K562 (cell line): ENCODE measurements at regions not wholly inside any gene's neighbourhood (a gene's known extent, or its start where the extent isn't known, plus 50 kb on each side); places are given as distances from the start of the nearest gene placed in this dataset.

Source experiments
- CTCF ChIP-seq, 3 experiments: IDR thresholded peaks in 2 of 3; conservative IDR thresholded peaks in 1 of 3; 2 replicates each; pipeline ENCODE4 v1.5.1; 2011 to 2012; ENCODE audit warnings: low read length in 3 of 3, mild to moderate bottlenecking in 3 of 3, control low read depth in 2 of 3, improper control_type of control experiment in 1 of 3, inconsistent platforms in 1 of 3, low read depth in 1 of 3, mixed read lengths in 1 of 3, moderate library complexity in 1 of 3; ENCODE audit not compliant: insufficient read depth in 2 of 3
- ELF4 ChIP-seq: fragments of 450-650 bp; formaldehyde crosslinking; IDR thresholded peaks from 2 replicates; pipeline ENCODE4 v1.4.0; 2022; ENCODE audit warnings: missing genetic modification characterization
- HMG20A ChIP-seq: fragments of 450-650 bp; formaldehyde crosslinking; conservative IDR thresholded peaks from 2 replicates; pipeline ENCODE4 v1.4.0; 2020; ENCODE audit warnings: mild to moderate bottlenecking, mixed read lengths
- MAFG ChIP-seq: fragments of 450-650 bp; conservative IDR thresholded peaks from 2 replicates; pipeline ENCODE4 v1.6.1; 2016; ENCODE audit warnings: missing genetic modification characterization, missing compliant biosample characterization
- NCOA4 ChIP-seq: fragments of 450-650 bp; IDR thresholded peaks from 2 replicates; pipeline ENCODE4 v1.6.1; 2018; ENCODE audit warnings: mild to moderate bottlenecking; ENCODE audit not compliant: partially characterized antibody
- ZNF77 ChIP-seq: fragments of 250-450 bp; sonication (Bioruptor Pico); IDR thresholded peaks from 2 replicates; pipeline ENCODE4 v1.5.0; 2020
- ZSCAN29 ChIP-seq: fragments of 450-650 bp; IDR thresholded peaks from 2 replicates; pipeline ENCODE4 v1.6.1; 2017
- TF ChIP-seq, protein P1 (sequence below): sonication (generic); formaldehyde crosslinking; IDR thresholded peaks from 2 replicates; pipeline ENCODE4 v1.9.0; 2022; ENCODE audit warnings: mild to moderate bottlenecking, missing genetic modification reagents
- TF ChIP-seq, protein P2 (sequence below): fragments of 250-450 bp; sonication (Bioruptor Pico); IDR thresholded peaks from 2 replicates; pipeline ENCODE4 v1.8.0; 2022; ENCODE audit warnings: inconsistent platforms

DNA sequence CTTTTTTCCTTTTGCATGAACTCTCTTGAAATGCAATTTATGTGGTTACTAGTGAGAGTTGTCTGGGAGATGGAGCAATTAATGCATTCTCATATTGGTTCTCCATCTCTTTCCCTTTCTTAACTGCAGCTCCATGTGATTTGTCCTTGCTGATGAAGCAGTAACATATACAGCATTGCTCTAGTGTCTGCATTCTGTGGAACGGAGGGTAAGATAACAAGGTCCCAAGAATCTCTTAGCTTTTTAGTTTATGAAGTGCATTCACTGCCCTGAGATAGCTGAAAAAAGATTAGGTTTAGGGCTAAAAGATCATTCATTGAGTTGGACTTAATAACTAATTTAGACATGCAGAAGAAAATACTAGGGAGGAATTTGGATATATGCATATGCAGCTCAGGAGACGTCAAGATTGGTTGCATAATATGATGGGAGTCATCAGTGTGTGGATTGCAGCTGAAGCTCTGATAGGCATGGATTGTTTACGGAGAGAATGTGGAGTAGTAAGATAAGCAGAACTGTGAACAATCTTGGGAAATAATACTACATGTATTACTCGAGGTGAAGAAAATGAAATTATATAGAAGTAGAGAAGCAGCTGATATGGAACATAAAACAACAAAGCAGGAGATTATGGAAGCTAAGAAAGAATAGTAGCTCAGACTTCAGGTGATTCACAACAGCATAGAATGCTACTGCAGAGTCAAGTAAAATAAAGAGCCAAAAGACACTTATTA, 404.7 kb downstream of the ARL4A start:
- TF ChIP-seq, protein P1, sequence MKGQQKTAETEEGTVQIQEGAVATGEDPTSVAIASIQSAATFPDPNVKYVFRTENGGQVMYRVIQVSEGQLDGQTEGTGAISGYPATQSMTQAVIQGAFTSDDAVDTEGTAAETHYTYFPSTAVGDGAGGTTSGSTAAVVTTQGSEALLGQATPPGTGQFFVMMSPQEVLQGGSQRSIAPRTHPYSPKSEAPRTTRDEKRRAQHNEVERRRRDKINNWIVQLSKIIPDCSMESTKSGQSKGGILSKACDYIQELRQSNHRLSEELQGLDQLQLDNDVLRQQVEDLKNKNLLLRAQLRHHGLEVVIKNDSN (CRISPR knock-in tag) = no peak
- TF ChIP-seq ZSCAN29 (no peak), CTCF (IDR thresholded peaks at IDR 0.05 in 2 of 3, conservative IDR thresholded peaks at IDR 0.05 in 1 of 3; ENCODE audit: insufficient read depth in 2 of 3, low read depth in 1 of 3, low read length in 3 of 3) (no peak), NCOA4 (no peak), MAFG (tag) (no peak), ELF4 (CRISPR knock-in tag) (no peak), HMG20A (CRISPR knock-in tag) (no peak), ZNF77 (no peak)
- TF ChIP-seq, protein P2, sequence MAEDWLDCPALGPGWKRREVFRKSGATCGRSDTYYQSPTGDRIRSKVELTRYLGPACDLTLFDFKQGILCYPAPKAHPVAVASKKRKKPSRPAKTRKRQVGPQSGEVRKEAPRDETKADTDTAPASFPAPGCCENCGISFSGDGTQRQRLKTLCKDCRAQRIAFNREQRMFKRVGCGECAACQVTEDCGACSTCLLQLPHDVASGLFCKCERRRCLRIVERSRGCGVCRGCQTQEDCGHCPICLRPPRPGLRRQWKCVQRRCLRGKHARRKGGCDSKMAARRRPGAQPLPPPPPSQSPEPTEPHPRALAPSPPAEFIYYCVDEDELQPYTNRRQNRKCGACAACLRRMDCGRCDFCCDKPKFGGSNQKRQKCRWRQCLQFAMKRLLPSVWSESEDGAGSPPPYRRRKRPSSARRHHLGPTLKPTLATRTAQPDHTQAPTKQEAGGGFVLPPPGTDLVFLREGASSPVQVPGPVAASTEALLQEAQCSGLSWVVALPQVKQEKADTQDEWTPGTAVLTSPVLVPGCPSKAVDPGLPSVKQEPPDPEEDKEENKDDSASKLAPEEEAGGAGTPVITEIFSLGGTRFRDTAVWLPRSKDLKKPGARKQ = no peak
